LNCaP clone FGC (cell line): ENCODE measurements at regions not wholly inside any gene's neighbourhood (a gene's known extent, or its start where the extent isn't known, plus 50 kb on each side); places are given as distances from the start of the nearest gene placed in this dataset.

Experiments used
- DNase-seq: peaks from one replicate; pipeline ENCODE4 v3.0.0-alpha.2; 2011; ENCODE audit warnings: low read depth
- H3K4me3 ChIP-seq: 2 replicates; pipeline ENCODE4 v1.5.1; 2011; ENCODE audit warnings: mild to moderate bottlenecking, low read depth, low read length, control low read depth
- TF ChIP-seq, protein P1 (sequence below): IDR thresholded peaks from 2 replicates; pipeline ENCODE4 v1.5.1; 2012; ENCODE audit warnings: mild to moderate bottlenecking; ENCODE audit not compliant: control insufficient read depth, insufficient read depth; ENCODE audit errors: extremely low read depth

DNA sequence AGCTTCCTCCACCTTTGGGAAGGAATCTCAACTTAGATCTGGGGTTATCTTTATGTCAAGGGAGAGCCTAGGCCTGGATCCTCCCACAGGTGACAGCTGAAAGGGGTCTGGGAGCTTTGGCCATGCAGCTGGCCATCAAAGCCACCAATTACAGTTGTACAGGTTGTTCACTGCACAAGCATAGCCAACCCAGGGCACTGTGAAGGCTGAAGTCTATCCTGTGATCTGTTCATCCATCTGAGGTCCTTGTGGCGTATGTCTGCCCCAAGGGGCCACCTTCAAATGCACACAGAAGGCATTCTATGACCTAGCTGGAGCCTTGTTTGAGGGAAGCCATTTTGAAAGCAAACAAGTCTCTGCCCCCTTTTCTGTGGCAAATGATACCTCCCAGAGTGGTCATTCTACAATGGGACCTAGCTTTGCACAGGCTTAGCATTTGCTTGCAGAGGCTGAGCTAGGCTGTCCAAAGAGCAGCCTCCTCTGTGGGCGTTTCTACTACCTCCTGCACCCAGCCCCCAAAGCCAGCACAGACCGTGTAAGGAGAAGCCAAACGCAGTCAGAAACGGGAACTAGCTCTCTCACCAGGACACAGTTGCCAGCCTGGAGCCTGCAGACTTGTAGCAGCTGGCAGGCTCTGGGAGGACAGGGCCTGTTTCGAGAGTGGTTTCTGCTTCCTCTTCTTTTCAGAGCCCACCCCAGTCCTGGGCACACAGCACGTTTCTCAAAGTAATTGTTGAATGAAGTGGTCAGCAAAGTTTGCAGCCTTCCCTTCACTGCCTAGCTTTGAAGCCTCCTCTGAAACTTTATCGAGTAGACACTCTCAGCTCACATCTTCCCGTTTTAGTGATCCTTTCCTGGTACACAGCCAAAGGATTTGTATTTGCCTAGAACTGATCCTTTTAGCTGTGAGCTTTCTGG lies 157.3 kb upstream of the SMAD3 start:
- no peak overlapping the region for H3K4me3 ChIP-seq
- DNase-seq = no peak
- TF ChIP-seq, protein P1, sequence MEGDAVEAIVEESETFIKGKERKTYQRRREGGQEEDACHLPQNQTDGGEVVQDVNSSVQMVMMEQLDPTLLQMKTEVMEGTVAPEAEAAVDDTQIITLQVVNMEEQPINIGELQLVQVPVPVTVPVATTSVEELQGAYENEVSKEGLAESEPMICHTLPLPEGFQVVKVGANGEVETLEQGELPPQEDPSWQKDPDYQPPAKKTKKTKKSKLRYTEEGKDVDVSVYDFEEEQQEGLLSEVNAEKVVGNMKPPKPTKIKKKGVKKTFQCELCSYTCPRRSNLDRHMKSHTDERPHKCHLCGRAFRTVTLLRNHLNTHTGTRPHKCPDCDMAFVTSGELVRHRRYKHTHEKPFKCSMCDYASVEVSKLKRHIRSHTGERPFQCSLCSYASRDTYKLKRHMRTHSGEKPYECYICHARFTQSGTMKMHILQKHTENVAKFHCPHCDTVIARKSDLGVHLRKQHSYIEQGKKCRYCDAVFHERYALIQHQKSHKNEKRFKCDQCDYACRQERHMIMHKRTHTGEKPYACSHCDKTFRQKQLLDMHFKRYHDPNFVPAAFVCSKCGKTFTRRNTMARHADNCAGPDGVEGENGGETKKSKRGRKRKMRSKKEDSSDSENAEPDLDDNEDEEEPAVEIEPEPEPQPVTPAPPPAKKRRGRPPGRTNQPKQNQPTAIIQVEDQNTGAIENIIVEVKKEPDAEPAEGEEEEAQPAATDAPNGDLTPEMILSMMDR = no peak

DNA sequence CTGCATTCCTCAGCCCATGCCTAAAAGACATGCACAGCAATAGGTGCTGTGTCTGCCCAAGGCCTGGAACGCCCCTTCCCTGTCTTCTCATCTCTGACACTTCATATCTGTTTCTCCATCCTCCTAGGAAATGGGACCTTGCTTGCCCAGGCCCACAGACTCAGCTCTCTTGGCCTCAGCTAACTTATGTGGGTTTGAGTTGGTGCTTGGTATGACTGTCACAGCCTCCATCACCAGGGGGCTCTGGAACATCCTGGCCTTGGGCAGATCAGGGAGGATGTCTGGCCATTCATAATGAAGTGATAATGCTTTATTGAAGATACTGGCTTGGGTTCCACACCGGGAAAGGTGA lies 156.7 kb upstream of the SMAD3 start:
- no peak overlapping the region for H3K4me3 ChIP-seq
- TF ChIP-seq, protein P1 = no peak
- no peak for DNase-seq

DNA sequence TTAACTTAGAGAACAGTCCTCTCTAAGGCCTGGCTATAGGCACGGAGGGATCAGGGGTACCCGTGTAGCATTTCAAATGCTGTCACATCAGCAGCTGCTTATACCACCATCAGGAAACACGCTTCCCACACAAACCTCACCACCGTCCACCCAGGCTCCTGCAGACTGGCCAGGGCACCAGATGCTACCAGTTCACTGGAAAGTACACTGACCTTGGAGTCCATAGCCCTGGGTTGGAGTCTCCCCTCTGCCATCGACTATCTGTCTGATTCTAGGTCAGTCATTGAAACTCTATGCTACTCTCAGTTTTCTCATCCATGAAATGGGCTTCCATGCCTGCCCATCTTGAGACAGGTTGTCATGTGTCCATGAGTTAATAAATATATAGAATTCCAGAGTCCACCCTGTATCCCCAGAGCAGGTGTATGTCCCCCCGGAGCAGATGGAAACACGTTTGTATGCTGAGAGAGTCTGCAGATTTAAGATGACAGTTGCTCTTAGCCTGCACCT lies 156.0 kb upstream of the SMAD3 start:
- H3K4me3 ChIP-seq = no peak overlapping the region
- DNase-seq = no peak
- TF ChIP-seq, protein P1 = no peak

DNA sequence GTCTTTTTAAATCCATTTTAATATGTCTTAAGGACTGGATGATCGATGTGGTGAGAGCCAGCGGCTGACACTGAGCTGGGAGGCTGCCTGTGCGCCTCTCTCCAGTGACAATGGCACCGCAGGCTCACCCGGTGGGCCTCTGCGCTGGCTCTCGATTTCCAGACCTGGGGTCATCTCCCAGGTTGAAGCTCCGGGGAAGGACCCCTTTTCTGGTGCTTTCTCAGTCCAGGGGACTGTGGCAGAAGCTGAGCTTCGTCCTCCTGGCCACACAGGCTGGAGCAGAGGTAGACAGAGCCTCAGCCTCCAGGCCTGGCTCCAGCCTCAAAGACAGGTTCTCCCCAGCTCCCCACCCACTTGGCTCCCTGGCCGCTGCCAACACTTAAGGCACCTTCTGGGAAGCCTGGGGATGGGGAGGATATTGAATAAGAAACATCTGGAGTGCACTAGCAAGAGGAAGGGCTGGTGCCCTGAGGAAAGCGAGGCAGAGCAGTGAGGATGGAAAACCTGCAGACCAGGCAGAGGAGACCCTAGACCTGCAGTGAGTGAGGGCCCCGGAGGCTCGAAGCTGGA lies 154.2 kb upstream of the SMAD3 start:
- DNase-seq = no peak
- H3K4me3 ChIP-seq = no peak overlapping the region
- TF ChIP-seq, protein P1 = no peak

DNA sequence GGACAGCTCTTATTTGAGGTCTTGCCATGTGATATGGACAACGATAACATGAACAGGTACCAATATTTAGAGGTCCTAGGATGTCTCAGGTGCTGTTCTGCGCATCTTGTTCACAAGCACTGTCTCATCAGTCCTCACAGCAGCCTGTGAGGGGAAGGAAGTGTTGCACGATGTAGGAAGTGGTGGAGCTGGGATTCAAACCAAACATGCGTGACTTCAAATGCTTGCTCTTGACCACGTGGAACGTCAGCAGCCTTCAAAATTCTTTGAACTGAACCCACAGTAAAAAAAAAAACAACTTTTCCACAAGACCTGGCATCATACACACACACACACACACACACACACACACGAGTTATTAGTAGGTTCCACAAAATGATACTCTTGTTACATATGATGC lies 153.4 kb upstream of the SMAD3 start:
- H3K4me3 ChIP-seq = no peak overlapping the region
- TF ChIP-seq, protein P1 = no peak
- DNase-seq = no peak

DNA sequence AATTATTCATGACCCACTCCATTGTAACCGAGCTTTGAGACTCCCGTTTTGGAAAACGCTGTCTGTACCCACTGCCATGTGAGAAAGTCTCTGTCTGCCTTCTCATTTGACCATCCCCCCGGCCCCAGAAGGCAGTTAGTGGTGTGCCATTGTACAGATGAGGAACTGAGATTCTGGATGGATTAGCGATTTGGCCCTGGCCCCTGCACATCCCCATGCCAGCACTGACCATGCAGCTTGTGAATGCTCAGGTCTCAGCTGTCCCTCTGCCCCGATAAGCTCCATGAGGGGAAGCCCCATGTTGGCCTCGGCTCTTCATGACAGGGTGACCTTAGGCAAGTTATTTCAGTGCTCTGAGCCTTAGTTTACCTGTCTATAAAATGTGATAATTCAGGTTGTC lies 153.0 kb upstream of the SMAD3 start:
- no peak for DNase-seq
- TF ChIP-seq, protein P1 = no peak
- H3K4me3 ChIP-seq = no peak overlapping the region

DNA sequence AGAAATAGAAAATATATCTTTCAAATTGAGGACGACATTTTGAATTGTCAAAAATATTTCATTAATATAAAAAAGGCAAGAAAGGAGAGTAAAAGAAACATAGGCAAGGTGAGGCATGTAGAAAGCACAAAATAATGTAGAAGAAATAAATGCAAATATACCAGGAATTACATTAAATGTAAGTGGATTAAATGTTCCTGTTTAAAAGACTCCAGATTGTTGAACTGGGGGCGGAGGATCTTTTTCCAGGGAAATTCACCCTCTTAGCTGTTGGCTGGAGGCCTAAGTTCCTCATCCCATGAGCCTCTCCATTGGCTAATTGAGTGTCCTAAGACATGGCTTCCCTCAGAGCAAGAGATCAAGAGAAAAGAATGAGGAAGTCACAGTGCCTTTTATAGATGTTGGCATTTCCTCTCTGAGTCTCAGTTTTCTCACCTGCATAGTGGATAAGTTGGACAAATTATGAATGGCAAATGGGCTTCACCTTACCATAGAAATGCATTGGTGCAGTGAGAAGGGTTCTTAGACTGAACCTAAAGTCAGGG lies 147.4 kb upstream of the SMAD3 start:
- no peak for DNase-seq
- H3K4me3 ChIP-seq = no peak overlapping the region
- TF ChIP-seq, protein P1 = no peak
